Spinal cord (tissue), 9 donors: ENCODE measurements at regions not wholly inside any gene's neighbourhood (a gene's known extent, or its start where the extent isn't known, plus 50 kb on each side); places are given as distances from the start of the nearest gene placed in this dataset.
A peak's percentile ranks its signal among the peaks of the same experiment; 100 is the strongest.

Source experiments
- DNase-seq, 6 donors: peaks; one replicate each; pipeline versions ENCODE4 v3.0.0 to v3.0.0-alpha.2; 2013 to 2015; ENCODE audit warnings: low spot score in 6 of 6, low read depth in 4 of 6
- H3K27ac ChIP-seq: one replicate; pipeline ENCODE4 v1.5.1; 2013; ENCODE audit warnings: low read depth, low read length, control low read depth
- H3K27me3 ChIP-seq: one replicate; pipeline ENCODE4 v1.6.1; 2013; ENCODE audit warnings: low read length; ENCODE audit not compliant: control insufficient read depth, insufficient read depth
- H3K36me3 ChIP-seq: one replicate; pipeline ENCODE4 v1.6.1; 2013; ENCODE audit warnings: low read length; ENCODE audit not compliant: control insufficient read depth, insufficient read depth
- H3K4me1 ChIP-seq: one replicate; pipeline ENCODE4 v1.6.1; 2013; ENCODE audit warnings: low read length; ENCODE audit not compliant: control insufficient read depth, insufficient read depth
- H3K4me3 ChIP-seq: one replicate; pipeline ENCODE4 v1.5.1; 2013; ENCODE audit warnings: low read depth, low read length, control low read depth
- H3K9me3 ChIP-seq: one replicate; pipeline ENCODE4 v1.6.1; 2013; ENCODE audit warnings: low read length; ENCODE audit not compliant: control insufficient read depth, insufficient read depth
- WGBS: methylation state at CpG from one replicate; pipeline ENCODE4 v1.1.5; 2013; ENCODE audit warnings: missing lambda C conversion rate; ENCODE audit not compliant: insufficient coverage; 5-methylcytosine and 5-hydroxymethylcytosine counted together
- donor health status: healthy.

DNA sequence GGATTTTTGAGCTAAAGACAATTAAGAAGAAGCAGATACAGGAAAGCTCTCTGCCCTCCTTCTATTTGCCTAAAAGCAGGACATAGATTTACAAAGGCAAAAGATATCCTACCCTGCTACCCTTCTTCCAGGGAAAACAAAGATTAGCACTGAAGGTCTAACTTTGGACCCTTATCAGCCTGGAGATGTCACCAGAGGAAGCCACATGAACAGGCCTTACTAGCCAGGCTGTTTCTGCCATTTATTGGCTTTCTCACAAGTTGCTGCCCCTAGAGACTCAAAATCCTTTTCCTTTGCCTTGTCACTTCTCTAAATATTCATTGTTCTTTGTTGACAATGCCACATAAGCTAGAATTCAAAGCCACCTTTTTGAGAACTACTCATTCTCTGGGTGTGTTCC lies 147.3 kb downstream of the B3GNT2 start:
- no peak for DNase-seq

DNA sequence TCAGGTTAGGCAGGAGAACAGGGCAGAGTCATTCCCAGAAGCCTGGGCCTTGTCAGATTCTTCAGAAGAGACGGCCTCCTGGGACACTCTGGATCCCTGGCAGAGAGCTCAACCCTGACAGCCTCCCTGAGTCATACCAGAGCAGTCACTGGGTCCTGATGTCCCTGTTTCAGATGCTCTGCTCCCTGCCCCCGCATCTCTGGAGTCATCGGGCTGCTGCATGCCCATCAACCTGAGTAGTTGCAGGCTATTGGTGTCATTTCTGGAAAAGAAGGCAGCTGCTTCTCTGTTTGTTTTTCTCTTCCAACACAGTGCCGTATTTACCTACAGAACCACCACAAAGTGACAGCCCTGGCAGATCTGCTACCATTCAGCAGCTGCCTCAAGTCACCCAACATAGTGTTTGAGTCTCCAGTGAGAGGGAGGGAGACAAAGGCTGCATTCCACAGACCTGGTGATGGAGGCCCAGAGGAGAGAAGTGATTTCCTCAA lies 145.1 kb downstream of the B3GNT2 start:
- Histone ChIP-seq H3K9me3 (no peaks in the 10 kb centered on the region), H3K4me3 (no peak overlapping the region), H3K27me3 (no peaks in the 10 kb centered on the region), H3K4me1 (no peaks in the 10 kb centered on the region), H3K36me3 (no peaks in the 10 kb centered on the region), H3K27ac (no peak overlapping the region)
- 58% methylated on average over 2 of the region's 4 CpGs for WGBS
- no peak for DNase-seq

More for the DNA sequence above, 147.3 kb downstream of the B3GNT2 start:
- Histone ChIP-seq H3K36me3 (no peaks in the 10 kb centered on the region), H3K27me3 (no peaks in the 10 kb centered on the region), H3K9me3 (no peaks in the 10 kb centered on the region), H3K27ac (no peak overlapping the region), H3K4me3 (no peak overlapping the region), H3K4me1 (no peaks in the 10 kb centered on the region)

DNA sequence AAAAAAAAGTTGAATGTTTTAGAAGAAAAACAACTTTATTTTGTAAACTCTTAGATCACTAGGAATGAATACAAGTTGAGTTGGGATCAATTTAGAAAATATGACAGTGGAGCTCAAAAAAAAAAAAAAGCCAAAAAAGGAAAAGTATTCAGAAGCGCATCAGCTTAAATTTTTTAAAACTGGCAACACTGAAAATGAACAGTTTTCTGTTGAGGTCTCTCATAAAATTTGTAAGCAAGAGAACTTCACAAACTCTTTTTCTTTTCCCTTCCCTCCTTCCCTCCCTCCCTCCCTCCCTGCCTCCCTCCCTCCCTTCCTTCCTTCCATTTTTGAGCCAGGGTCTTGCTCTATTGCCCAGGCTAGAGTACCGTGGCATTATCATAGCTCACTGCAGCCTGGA lies 143.9 kb downstream of the B3GNT2 start:
- Histone ChIP-seq H3K4me3 (no peak overlapping the region), H3K9me3 (no peaks in the 10 kb centered on the region), H3K27me3 (no peaks in the 10 kb centered on the region), H3K27ac (no peak overlapping the region), H3K4me1 (no peaks in the 10 kb centered on the region), H3K36me3 (no peaks in the 10 kb centered on the region)
- DNase-seq, result no peak
- 100% methylated on average over 1 of the region's 2 CpGs for WGBS

DNA sequence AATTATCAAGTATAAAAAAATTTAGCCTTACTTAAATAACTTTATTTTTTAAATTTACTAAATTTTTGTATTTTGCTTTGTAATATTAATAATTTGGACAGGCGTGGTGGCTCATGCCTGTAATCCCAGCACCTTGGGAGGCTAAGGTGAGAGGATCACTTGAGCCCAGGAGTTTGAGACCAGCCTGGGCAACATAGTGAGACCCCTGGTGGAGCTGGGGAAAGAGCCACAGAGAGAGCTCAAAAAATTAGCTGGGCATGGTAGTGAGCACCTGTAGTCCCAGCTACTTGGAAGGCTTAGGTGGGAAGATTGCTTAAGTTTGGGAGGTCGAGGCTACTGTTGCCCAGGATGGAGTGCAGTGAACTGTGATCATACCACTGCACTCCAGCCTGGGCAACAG lies 143.5 kb downstream of the B3GNT2 start:
- Histone ChIP-seq H3K27me3 (no peaks in the 10 kb centered on the region), H3K4me3 (no peak overlapping the region), H3K4me1 (no peaks in the 10 kb centered on the region), H3K9me3 (no peaks in the 10 kb centered on the region), H3K27ac (no peak overlapping the region), H3K36me3 (no peaks in the 10 kb centered on the region)
- no peak for DNase-seq
- WGBS, result 86% methylated on average over 2 of the region's 2 CpGs

DNA sequence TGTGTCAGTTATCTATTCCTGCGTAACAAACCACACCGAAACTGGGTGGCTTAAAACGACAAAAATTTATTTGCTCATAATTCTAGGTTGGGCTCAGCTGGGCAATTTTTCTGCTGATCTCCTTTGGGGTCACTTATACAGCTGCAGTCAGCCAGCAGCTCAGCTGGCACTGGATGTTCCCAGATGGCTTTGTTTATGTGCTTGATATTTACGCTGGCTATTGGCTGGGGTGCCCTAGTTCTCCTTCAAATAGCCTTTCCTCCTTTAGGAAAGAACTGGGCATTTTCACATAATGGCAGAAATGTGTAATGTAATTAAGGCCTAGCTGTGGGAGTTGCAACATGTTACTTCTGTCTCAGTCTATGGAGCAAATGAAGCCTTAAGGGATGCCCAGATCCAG lies 142.2 kb downstream of the B3GNT2 start:
- Histone ChIP-seq H3K27me3 (no peaks in the 10 kb centered on the region), H3K27ac (no peak overlapping the region)
- WGBS, result 62% methylated on average over 3 of the region's 4 CpGs

DNA sequence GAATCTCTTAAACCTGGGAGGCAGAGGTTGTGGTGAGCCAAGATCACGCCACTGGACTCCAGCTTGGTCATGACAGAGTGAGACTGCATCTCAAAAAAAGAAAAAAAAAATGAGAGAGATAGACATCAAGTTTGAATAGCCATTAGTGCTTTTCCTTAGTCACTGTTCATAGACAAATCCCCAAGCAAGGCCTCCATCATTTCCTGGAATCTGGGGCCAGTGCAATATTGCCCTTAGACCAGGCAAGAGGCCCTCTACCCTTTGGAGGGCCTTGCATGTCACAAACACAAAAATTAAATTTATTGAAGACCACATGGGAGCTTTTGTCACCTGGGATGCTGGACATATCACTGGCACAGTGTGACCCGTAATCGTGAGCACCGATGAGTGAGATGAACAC lies 141.5 kb downstream of the B3GNT2 start:
- H3K36me3 ChIP-seq, result no peaks in the 10 kb centered on the region
- 75% methylated on average over 3 of the region's 4 CpGs for WGBS
- no peaks in the 10 kb centered on the region for H3K9me3 ChIP-seq
- no peak overlapping the region for H3K27ac ChIP-seq
- H3K4me3 ChIP-seq, result no peak overlapping the region
- peaks cover 2% of the 10 kb centered on the region for H3K4me1 ChIP-seq
- no peak for DNase-seq
- no peaks in the 10 kb centered on the region for H3K27me3 ChIP-seq

More for the DNA sequence above, 142.2 kb downstream of the B3GNT2 start:
- Histone ChIP-seq H3K4me1 (peaks cover 2% of the 10 kb centered on the region), H3K36me3 (no peaks in the 10 kb centered on the region), H3K4me3 (no peak overlapping the region), H3K9me3 (no peaks in the 10 kb centered on the region)
- DNase-seq, result peak in 1 of 6 donors; percentile 88

DNA sequence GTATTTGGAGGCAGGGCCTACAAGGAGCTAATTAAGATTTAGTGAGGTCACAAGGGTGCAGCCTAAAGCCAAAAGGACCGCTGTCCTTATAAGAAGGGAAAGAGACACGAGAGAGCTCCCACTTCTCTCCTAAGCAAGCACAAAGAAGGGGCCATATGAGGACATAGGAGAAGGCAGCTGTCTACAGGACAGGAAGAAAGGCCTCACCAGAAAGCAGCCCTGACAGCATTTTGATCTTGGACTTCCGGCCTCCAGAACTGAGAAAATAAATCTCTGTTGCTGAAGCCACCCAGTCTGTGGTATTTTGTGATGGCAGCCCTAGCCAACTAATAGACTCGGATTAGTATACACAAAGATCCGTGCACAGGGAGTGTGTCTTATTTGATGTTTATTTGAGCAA lies 139.7 kb downstream of the B3GNT2 start:
- Histone ChIP-seq H3K9me3 (no peaks in the 10 kb centered on the region), H3K4me1 (peaks cover 2% of the 10 kb centered on the region), H3K4me3 (no peak overlapping the region), H3K27me3 (no peaks in the 10 kb centered on the region), H3K36me3 (no peaks in the 10 kb centered on the region), H3K27ac (no peak overlapping the region)
- WGBS, result 86% methylated on average over 1 of the region's 5 CpGs
- DNase-seq, result no peak

DNA sequence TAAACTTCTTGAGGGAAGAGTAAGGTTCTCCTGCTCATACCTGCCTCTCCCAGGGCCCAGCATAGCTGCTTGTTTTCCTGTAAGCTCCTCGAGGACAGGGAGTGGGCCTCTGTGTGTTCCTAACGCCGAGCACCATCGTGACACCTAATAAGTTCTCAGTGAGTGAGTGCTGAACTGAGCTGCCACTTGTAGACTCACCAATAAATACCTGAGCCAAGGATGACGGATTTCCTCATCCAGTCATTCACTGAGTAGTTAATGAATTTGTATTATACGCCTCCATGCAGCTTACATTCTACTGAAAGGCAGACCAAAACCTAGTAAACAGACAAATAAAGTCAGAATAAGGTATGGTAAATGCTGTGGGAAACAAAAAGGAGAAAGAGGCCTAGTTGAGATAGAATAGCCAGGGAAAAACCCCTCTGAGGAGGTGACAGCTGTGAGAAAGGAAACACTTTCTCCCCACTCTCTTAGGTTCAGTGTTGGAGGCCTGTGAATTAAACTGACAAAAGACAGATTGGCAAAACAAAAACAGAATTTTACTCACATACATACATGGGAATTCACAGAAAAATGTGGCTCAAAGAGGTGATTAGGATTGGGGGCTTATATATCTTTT lies 138.6 kb downstream of the B3GNT2 start:
- H3K9me3 ChIP-seq, result no peaks in the 10 kb centered on the region
- peaks cover 2% of the 10 kb centered on the region for H3K4me1 ChIP-seq
- DNase-seq, result no peak
- no CpG with 5 or more reads among the region's 6 CpGs for WGBS
- H3K27me3 ChIP-seq, result no peaks in the 10 kb centered on the region
- no peak overlapping the region for H3K4me3 ChIP-seq
- H3K27ac ChIP-seq, result no peak overlapping the region
- no peaks in the 10 kb centered on the region for H3K36me3 ChIP-seq

DNA sequence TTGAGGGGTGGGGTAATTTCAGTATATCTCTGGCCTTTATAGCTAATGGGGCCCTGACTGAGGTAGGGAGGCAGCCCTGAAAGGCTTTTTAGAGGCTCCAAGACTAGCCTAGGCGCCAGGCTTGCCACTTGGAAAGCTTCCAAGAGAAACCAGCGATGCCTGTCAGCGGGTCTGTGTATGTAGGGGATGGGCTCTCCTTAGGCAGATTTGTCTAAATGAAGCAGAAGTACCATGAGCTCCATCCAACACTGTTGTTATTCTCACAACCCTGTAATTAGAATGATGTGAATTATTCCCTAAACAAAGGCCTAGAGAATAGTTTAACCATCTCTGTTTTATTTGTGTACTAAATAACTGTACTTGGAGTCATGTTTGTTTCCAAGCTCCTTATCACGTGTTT lies 138.1 kb downstream of the B3GNT2 start:
- Histone ChIP-seq H3K4me3 (no peak overlapping the region), H3K4me1 (peaks cover 2% of the 10 kb centered on the region), H3K27me3 (no peaks in the 10 kb centered on the region), H3K27ac (no peak overlapping the region), H3K36me3 (no peaks in the 10 kb centered on the region), H3K9me3 (no peaks in the 10 kb centered on the region)
- no CpG with 5 or more reads among the region's 4 CpGs for WGBS
- DNase-seq, result peak in 2 of 6 donors; percentile 35 to 77

DNA sequence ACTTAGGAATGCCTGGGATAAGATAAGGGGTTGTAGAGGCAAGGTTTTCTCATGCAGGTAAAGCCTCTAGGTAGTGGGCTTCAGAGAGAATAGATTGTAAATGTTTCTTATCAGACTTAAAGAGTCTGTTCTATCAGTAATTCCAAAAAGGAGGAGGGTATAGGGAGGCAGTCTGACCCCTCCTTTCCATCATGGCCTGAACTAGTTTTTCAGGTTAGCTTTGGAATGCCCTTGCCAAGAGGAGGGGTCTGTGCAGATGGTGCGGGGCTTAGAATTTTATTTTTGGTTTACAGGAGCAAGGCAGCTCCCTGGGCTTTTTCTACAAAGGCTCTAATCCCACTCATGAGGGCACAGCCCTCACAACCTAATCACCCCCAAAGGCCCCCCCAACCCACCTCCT lies 135.0 kb downstream of the B3GNT2 start:
- no peak overlapping the region for H3K27ac ChIP-seq
- no peaks in the 10 kb centered on the region for H3K9me3 ChIP-seq
- no CpG with 5 or more reads among the region's 1 CpG for WGBS
- no peak overlapping the region for H3K4me3 ChIP-seq
- H3K4me1 ChIP-seq, result peaks cover 2% of the 10 kb centered on the region
- no peaks in the 10 kb centered on the region for H3K36me3 ChIP-seq
- no peaks in the 10 kb centered on the region for H3K27me3 ChIP-seq
- no peak for DNase-seq
